Natural killer cell (primary cell): ENCODE measurements at regions not wholly inside any gene's neighbourhood (a gene's known extent, or its start where the extent isn't known, plus 50 kb on each side); places are given as distances from the start of the nearest gene placed in this dataset.

ENCODE experiments used
- ATAC-seq, 3 donors: fragments of 150-1000 bp in 2 of 3; fragments of 200-7000 bp in 1 of 3; cut with Tn5 transposase; 1 replicate in 1 of 3; 2 replicates in 2 of 3; pipeline ENCODE4 v1.10.0; 2021; ENCODE audit warnings: mild to moderate bottlenecking in 2 of 3, moderate library complexity in 2 of 3
- DNase-seq, 2 donors: peaks; one replicate each; pipeline versions ENCODE4 v3.0.0 to v3.0.0-alpha.2; 2013 to 2021; ENCODE audit warnings: mixed read lengths in 1 of 2
- H3K27ac ChIP-seq: one replicate; pipeline ENCODE4 v1.5.1; 2013; ENCODE audit warnings: mild to moderate bottlenecking, low read length
- H3K27me3 ChIP-seq: one replicate; pipeline ENCODE4 v1.6.1; 2013; ENCODE audit warnings: low read length; ENCODE audit not compliant: control insufficient read depth, insufficient read depth
- H3K36me3 ChIP-seq: one replicate; pipeline ENCODE4 v1.6.1; 2013; ENCODE audit warnings: low read length; ENCODE audit not compliant: control insufficient read depth, insufficient read depth
- H3K4me1 ChIP-seq: one replicate; pipeline ENCODE4 v1.6.1; 2013; ENCODE audit warnings: low read length; ENCODE audit not compliant: control insufficient read depth, insufficient read depth
- H3K4me3 ChIP-seq: one replicate; pipeline ENCODE4 v1.5.1; 2013; ENCODE audit warnings: low read length
- H3K9me3 ChIP-seq: one replicate; pipeline ENCODE4 v1.6.1; 2013; ENCODE audit warnings: low read length; ENCODE audit not compliant: control insufficient read depth, insufficient read depth
- H3K27ac Mint-ChIP-seq, 2 donors: one replicate each; pipeline ENCODE4 v1.8.0; 2022; ENCODE audit warnings: mild to moderate bottlenecking in 2 of 2, mixed read lengths in 2 of 2, moderate library complexity in 1 of 2
- H3K27me3 Mint-ChIP-seq, 2 donors: one replicate each; pipeline ENCODE4 v1.8.0; 2022; ENCODE audit warnings: low read depth in 2 of 2, mixed read lengths in 2 of 2
- H3K36me3 Mint-ChIP-seq: one replicate; pipeline ENCODE4 v1.8.0; 2022; ENCODE audit warnings: mixed read lengths
- H3K4me1 Mint-ChIP-seq, 2 donors: one replicate each; pipeline ENCODE4 v1.8.0; 2022; ENCODE audit warnings: mixed read lengths in 2 of 2
- H3K4me3 Mint-ChIP-seq: one replicate; pipeline ENCODE4 v1.8.0; 2022; ENCODE audit warnings: mild to moderate bottlenecking, moderate library complexity, mixed read lengths
- H3K9me3 Mint-ChIP-seq, 2 donors: one replicate each; pipeline ENCODE4 v1.8.0; 2022; ENCODE audit warnings: mixed read lengths in 2 of 2
- WGBS: methylation state at CpG from one replicate; pipeline ENCODE4 v1.1.7; 2013; ENCODE audit warnings: missing lambda C conversion rate; ENCODE audit not compliant: insufficient coverage; 5-methylcytosine and 5-hydroxymethylcytosine counted together
- intact Hi-C: fragments of 100-400 bp; cut with micrococcal nuclease; formaldehyde crosslinking; loops from one replicate; pipeline ENCODE4 v1.14.2; 2022
- TF ChIP-seq, protein P1 (sequence below): fragments of 200-600 bp; IDR thresholded peaks from one replicate; pipeline ENCODE4 v1.8.0; 2022; ENCODE audit warnings: antibody characterized with exemption

DNA sequence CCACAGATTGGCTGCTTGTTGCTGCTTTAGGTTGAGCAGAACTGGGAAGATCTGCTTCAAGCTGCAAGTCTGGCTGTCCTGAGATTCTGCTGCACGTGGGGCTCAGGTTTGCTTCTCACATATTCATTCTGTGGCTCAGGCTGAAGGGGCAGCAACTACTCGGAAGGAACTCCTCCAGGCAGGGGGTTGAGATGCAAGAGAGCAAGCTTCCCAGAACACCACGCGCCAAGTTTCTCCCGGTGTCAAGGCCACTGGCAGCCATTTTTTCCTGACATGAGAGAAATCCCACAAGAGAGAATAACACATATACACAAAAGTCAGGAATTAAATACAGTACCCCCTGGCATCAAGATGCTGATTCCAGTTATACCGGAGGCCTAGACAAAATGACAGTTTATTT is 887.6 kb upstream of the SLC10A2 start:
- WGBS: 93% methylated on average over 6 of the region's 6 CpGs
- Histone ChIP-seq H3K27ac (no peak overlapping the region), H3K4me1 (no peaks in the 10 kb centered on the region), H3K9me3 (no peaks in the 10 kb centered on the region), H3K36me3 (no peaks in the 10 kb centered on the region), H3K4me3 (no peak overlapping the region), H3K27me3 (no peaks in the 10 kb centered on the region)
- Mint-ChIP-seq H3K36me3 (peaks cover 10% of the 10 kb centered on the region), H3K4me3 (no peak overlapping the region), H3K4me1 (no peaks in the 10 kb centered on the region), H3K9me3 (peaks cover 16% of the 10 kb centered on the region in 2 donors), H3K27me3 (no peaks in the 10 kb centered on the region), H3K27ac (no peak overlapping the region)
- DNase-seq: no peak
- intact Hi-C loops: no loop called here
- TF ChIP-seq, protein P1, sequence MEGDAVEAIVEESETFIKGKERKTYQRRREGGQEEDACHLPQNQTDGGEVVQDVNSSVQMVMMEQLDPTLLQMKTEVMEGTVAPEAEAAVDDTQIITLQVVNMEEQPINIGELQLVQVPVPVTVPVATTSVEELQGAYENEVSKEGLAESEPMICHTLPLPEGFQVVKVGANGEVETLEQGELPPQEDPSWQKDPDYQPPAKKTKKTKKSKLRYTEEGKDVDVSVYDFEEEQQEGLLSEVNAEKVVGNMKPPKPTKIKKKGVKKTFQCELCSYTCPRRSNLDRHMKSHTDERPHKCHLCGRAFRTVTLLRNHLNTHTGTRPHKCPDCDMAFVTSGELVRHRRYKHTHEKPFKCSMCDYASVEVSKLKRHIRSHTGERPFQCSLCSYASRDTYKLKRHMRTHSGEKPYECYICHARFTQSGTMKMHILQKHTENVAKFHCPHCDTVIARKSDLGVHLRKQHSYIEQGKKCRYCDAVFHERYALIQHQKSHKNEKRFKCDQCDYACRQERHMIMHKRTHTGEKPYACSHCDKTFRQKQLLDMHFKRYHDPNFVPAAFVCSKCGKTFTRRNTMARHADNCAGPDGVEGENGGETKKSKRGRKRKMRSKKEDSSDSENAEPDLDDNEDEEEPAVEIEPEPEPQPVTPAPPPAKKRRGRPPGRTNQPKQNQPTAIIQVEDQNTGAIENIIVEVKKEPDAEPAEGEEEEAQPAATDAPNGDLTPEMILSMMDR: no peak
- no peak for ATAC-seq

DNA sequence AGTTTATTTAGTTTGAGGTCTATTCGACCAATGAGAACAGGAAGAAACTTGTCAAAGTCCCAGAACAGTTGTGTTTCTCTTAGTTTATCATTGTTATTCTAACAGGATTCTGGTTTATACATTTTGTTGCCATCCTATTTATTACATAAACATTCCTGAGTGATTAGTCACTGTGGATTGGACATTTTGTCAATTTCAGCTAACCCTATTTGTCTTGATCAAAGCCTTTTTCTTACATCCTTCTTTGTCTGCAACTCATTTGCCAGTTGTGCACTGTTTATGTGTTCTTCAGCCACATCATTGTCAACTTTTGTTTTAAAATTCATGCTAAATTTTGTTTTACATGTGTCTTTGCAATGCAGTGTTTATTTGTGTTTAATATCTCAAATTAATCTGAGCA is 886.0 kb upstream of the SLC10A2 start:
- Histone ChIP-seq H3K36me3 (no peaks in the 10 kb centered on the region), H3K27me3 (no peaks in the 10 kb centered on the region), H3K4me1 (no peaks in the 10 kb centered on the region), H3K9me3 (no peaks in the 10 kb centered on the region), H3K4me3 (no peak overlapping the region), H3K27ac (no peak overlapping the region)
- Mint-ChIP-seq H3K4me1 (no peaks in the 10 kb centered on the region), H3K36me3 (peaks cover 10% of the 10 kb centered on the region), H3K9me3 (peaks cover 22 to 24% of the 10 kb centered on the region in 2 donors), H3K27ac (no peak overlapping the region), H3K27me3 (no peaks in the 10 kb centered on the region), H3K4me3 (no peak overlapping the region)
- TF ChIP-seq, protein P1: no peak
- WGBS: no CpG with 5 or more reads among the region's 1 CpG
- no peak for ATAC-seq
- DNase-seq: no peak
- intact Hi-C loops: no loop called here

DNA sequence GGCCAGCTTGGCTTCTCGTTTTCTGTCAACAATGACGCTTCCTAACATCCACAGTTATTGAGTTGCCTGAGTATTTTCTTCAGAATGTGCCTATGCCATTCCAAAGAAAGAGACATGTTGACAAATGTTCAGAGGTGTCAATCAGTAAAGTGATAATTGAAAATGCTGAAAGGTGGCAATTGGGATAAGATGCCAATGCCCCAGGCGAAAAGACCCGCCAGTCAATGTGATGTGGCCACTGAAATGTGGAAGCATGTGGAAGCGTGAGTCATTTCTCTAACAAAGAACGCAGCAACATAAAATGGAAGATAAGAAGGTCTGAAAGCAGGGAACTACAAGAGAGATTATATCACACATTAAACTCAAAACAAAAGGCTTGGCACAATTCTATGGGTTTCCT is 882.2 kb upstream of the SLC10A2 start:
- Mint-ChIP-seq H3K27me3 (no peaks in the 10 kb centered on the region), H3K36me3 (no peaks in the 10 kb centered on the region), H3K9me3 (peaks cover 17 to 18% of the 10 kb centered on the region in 2 donors), H3K27ac (no peak overlapping the region), H3K4me3 (no peak overlapping the region), H3K4me1 (no peaks in the 10 kb centered on the region)
- WGBS: 87% methylated on average over 6 of the region's 6 CpGs
- Histone ChIP-seq H3K4me3 (no peak overlapping the region), H3K4me1 (no peaks in the 10 kb centered on the region), H3K36me3 (no peaks in the 10 kb centered on the region), H3K27ac (no peak overlapping the region), H3K9me3 (no peaks in the 10 kb centered on the region), H3K27me3 (no peaks in the 10 kb centered on the region)
- DNase-seq: no peak
- intact Hi-C loops: no loop called here
- no peak for ATAC-seq
- TF ChIP-seq, protein P1: no peak

DNA sequence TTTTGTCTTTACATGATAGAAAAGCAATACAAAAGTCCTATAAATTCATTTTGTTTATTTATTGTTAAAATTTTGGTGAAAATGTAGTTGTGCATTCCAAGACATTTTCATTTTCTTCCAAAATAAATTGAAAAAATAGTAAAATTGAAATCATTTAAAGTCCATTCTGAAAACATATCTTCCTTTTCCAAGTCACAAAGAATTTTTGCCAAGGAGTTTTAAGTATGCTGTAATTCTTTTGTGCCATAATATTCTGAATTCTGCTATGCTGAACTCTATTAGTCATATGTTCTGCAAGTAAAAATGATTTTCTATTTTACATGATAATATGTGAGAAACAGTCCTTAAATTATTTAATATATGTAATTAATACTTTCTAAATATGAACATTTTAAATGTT is 879.6 kb upstream of the SLC10A2 start:
- TF ChIP-seq, protein P1: no peak
- Histone ChIP-seq H3K4me3 (no peak overlapping the region), H3K36me3 (no peaks in the 10 kb centered on the region), H3K9me3 (no peaks in the 10 kb centered on the region), H3K4me1 (no peaks in the 10 kb centered on the region), H3K27me3 (no peaks in the 10 kb centered on the region), H3K27ac (no peak overlapping the region)
- ATAC-seq (no peak), DNase-seq (no peak)
- no peak overlapping the region for H3K27ac Mint-ChIP-seq
- H3K36me3 Mint-ChIP-seq: no peaks in the 10 kb centered on the region
- H3K4me3 Mint-ChIP-seq: no peak overlapping the region
- H3K4me1 Mint-ChIP-seq: no peaks in the 10 kb centered on the region
- intact Hi-C loops: no loop called here
- H3K9me3 Mint-ChIP-seq: peaks cover 11 to 16% of the 10 kb centered on the region in 2 donors
- H3K27me3 Mint-ChIP-seq: no peaks in the 10 kb centered on the region
